Adrenal gland (tissue), 9 donors: ENCODE measurements at regions not wholly inside any gene's neighbourhood (a gene's known extent, or its start where the extent isn't known, plus 50 kb on each side); places are given as distances from the start of the nearest gene placed in this dataset.

Experiments used
- DNase-seq, 7 donors: peaks; one replicate each; pipeline ENCODE4 v3.0.0-alpha.2; 2019 to 2020
- H3K27ac ChIP-seq, 5 donors: fragments of 200-600 bp; sonication (generic) in 4 of 5; 1 replicate in 3 of 5; 2 replicates in 2 of 5; pipeline versions ENCODE4 v1.5.1 to v1.8.0; 2016 to 2020; ENCODE audit warnings: mild to moderate bottlenecking in 1 of 5
- H3K27me3 ChIP-seq: fragments of 200-600 bp; 2 replicates; pipeline ENCODE4 v1.8.0; 2021
- H3K36me3 ChIP-seq, 2 donors: fragments of 200-600 bp; replicated peaks in 1 of 2; 1 replicate in 1 of 2; 2 replicates in 1 of 2; pipeline versions ENCODE4 v1.5.1 to v1.8.0; 2018 to 2022
- H3K4me1 ChIP-seq, 2 donors: fragments of 200-600 bp; replicated peaks in 1 of 2; 1 replicate in 1 of 2; 2 replicates in 1 of 2; pipeline versions ENCODE4 v1.5.1 to v1.8.0; 2018 to 2021
- H3K4me3 ChIP-seq, 4 donors: fragments of 200-600 bp; sonication (generic) in 3 of 4; one replicate each; pipeline ENCODE4 v1.5.1; 2016 to 2018
- H3K9me3 ChIP-seq, 3 donors: fragments of 200-600 bp; sonication (generic) in 1 of 3; replicated peaks in 1 of 3; 1 replicate in 2 of 3; 2 replicates in 1 of 3; pipeline versions ENCODE4 v1.5.1 to v1.8.0; 2016 to 2021
- POLR2A ChIP-seq, 2 donors: fragments of 450-650 bp; IDR thresholded peaks; one replicate each; pipeline ENCODE4 v1.6.1; 2017; ENCODE audit warnings: antibody characterized with exemption in 2 of 2, mild to moderate bottlenecking in 2 of 2, moderate library complexity in 1 of 2
- WGBS, 4 donors: extraction: QIAGEN DNeasy Blood & Tissue Kit in 2 of 4; methylation state at CpG; one replicate each; pipeline versions ENCODE4 v1.1.5 to v1.1.7; 2013 to 2017; 5-methylcytosine and 5-hydroxymethylcytosine counted together
- intact Hi-C, 2 donors: fragments of 100-400 bp; cut with DNase I; formaldehyde crosslinking; loops; one replicate each; pipeline versions ENCODE4 v1.14.1 to v1.15.0; 2022 to 2023
- TF ChIP-seq, protein P1 (sequence below), 6 experiments: fragments of 450-650 bp in 4 of 6; fragments of 200-600 bp in 2 of 6; sonication (generic) in 1 of 6; IDR thresholded peaks; 1 replicate in 5 of 6; 2 replicates in 1 of 6; pipeline versions ENCODE4 v1.5.1 to v1.8.0; 2016 to 2021; ENCODE audit warnings: antibody characterized with exemption in 6 of 6, mild to moderate bottlenecking in 2 of 6, moderate library complexity in 1 of 6
- donor health status: healthy with polysubstance abuse.
- donor health status: Bipolar disorder and iron deficiency.
- donor health status: DM: yes; HTN: yes; CAD: no.
- donor health status: DM: no; HTN: no; CAD: no.
- donor health status: DM: no; HTN: no; CAD: no.

DNA sequence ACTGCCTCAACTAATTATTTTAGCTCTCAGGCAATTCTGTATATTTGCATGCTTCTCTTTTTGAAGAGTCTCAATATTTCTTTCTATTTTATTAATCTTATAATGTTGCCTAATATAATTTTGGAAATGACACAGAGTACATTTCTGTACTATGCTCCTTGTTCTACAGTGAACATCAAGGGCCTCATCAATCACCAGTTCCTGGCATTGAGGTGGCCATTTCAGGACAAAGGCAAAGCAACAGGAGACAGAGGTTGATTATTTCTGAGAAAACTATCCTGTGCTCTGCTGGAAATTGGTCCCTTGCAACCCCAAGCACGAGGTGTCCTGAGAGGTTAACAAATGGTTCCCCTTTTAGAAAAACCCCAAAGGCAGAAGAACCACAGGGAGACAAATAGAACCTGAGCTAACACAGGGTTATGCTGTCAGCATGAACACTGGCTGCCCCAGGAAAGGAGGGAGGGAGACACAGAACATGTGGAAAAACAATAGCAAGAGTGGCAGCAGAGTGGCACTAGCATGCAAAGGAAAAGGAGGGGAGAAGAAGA is 63.9 kb upstream of the VAV3 start:
- Histone ChIP-seq H3K9me3 (no peaks in the 10 kb centered on the region), H3K4me1 (no peaks in the 10 kb centered on the region), H3K27me3 (no peaks in the 10 kb centered on the region), H3K27ac (no peak overlapping the region), H3K36me3 (no peaks in the 10 kb centered on the region), H3K4me3 (no peak overlapping the region)
- intact Hi-C loops, result no loop called here
- TF ChIP-seq, protein P1, sequence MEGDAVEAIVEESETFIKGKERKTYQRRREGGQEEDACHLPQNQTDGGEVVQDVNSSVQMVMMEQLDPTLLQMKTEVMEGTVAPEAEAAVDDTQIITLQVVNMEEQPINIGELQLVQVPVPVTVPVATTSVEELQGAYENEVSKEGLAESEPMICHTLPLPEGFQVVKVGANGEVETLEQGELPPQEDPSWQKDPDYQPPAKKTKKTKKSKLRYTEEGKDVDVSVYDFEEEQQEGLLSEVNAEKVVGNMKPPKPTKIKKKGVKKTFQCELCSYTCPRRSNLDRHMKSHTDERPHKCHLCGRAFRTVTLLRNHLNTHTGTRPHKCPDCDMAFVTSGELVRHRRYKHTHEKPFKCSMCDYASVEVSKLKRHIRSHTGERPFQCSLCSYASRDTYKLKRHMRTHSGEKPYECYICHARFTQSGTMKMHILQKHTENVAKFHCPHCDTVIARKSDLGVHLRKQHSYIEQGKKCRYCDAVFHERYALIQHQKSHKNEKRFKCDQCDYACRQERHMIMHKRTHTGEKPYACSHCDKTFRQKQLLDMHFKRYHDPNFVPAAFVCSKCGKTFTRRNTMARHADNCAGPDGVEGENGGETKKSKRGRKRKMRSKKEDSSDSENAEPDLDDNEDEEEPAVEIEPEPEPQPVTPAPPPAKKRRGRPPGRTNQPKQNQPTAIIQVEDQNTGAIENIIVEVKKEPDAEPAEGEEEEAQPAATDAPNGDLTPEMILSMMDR (IDR thresholded peaks at IDR 0.05), result no peak
- no peak for TF ChIP-seq POLR2A (IDR thresholded peaks at IDR 0.05)
- 25 to 45% (median 34%) methylated on average over 1 of the region's 1 CpG for WGBS, 4 donors
- no peak for DNase-seq

DNA sequence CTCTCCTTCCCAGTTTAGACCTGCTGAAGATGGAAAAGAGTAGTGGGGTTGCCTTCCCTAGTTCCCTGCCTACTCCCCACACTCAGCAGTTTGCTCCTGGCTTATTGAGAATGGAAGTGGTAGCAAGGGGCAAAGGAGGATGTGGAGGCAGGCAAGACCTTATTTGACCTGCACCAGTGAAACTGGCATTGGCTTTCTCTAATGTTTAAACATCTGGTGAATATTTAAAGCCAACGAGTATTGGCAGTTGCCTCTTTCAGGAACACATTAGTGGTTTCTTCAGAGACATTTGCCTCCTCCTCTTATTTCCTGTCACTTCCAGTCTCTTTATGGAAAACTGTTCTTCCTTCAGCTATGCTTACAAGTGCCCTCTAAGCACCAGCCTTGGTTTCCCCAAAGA is 62.4 kb upstream of the VAV3 start:
- intact Hi-C loops, result no loop called here
- 42 to 70% (median 53%) methylated on average over 1 of the region's 1 CpG for WGBS, 4 donors
- Histone ChIP-seq H3K9me3 (no peaks in the 10 kb centered on the region), H3K27me3 (no peaks in the 10 kb centered on the region), H3K27ac (no peak overlapping the region), H3K36me3 (no peaks in the 10 kb centered on the region), H3K4me3 (no peak overlapping the region), H3K4me1 (no peaks in the 10 kb centered on the region)
- DNase-seq, result no peak
- no peak for TF ChIP-seq POLR2A (IDR thresholded peaks at IDR 0.05)
- TF ChIP-seq, protein P1 (IDR thresholded peaks at IDR 0.05), result no peak

DNA sequence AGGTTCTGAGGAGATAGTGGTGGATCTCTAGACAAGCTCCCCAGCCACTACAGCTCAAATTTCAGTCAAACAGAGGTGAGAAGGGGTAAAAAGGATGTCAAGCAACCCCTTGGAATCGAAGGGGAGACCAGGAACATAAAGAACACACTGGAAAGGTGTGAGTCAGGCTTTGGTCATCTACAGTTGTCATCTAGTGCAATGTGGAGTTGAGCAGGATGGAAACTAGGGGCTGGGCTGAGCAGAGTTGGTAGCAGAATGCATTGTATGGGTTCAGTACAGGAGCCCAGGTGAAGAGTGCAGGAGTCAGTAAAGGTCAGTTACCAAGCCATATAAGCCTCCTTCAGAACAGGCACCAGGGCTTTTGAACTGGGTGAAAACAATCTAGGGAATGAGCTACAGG is 52.7 kb upstream of the VAV3 start:
- no peaks in the 10 kb centered on the region for H3K36me3 ChIP-seq
- peaks cover 11% of the 10 kb centered on the region for H3K27me3 ChIP-seq
- peaks cover 0 to 7% of the 10 kb centered on the region in 2 donors for H3K4me1 ChIP-seq
- no peak for DNase-seq
- intact Hi-C loops, result no loop called here
- H3K4me3 ChIP-seq, result no peak overlapping the region
- no peaks in the 10 kb centered on the region for H3K9me3 ChIP-seq
- 64 to 96% (median 81%) methylated on average over 1 of the region's 1 CpG for WGBS, 4 donors
- no peak for TF ChIP-seq POLR2A (IDR thresholded peaks at IDR 0.05)
- TF ChIP-seq, protein P1 (IDR thresholded peaks at IDR 0.05), result no peak
- H3K27ac ChIP-seq, result no peak overlapping the region

DNA sequence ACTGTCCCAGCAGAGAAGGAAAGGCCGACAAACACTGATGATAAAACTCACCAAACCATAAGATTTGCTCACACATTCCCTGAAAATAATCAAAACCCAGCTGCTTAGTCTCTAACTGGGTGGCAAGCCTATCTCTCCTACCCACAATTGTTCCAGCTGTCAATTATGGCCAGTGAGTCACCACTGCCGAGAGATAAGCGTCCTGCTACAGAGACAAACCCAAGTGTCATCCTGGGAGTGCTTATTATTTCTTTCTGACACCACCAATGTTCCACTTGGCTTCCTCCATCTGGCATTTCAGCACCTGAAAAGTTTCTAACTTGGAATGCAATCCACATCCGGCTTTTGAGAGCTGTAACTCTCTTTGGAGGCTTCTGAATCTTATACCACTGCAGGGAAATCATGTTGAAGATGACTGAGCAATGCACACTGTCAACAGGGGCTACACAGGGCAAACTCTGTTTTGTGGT is 51.5 kb upstream of the VAV3 start:
- Histone ChIP-seq H3K4me1 (peaks cover 0 to 7% of the 10 kb centered on the region in 2 donors), H3K27me3 (peaks cover 11% of the 10 kb centered on the region), H3K27ac (no peak overlapping the region), H3K4me3 (no peak overlapping the region), H3K9me3 (no peaks in the 10 kb centered on the region), H3K36me3 (no peaks in the 10 kb centered on the region)
- 13 to 53% (median 28%) methylated on average over 4 of the region's 4 CpGs for WGBS, 4 donors
- intact Hi-C loops, result no loop called here
- TF ChIP-seq, protein P1 (IDR thresholded peaks at IDR 0.05), result no peak
- no peak for TF ChIP-seq POLR2A (IDR thresholded peaks at IDR 0.05)
- DNase-seq, result peak; percentile 24 to 81 (median 58)
